ENCODE measurements at regions not wholly inside any gene's neighbourhood (a gene's known extent, or its start where the extent isn't known, plus 50 kb on each side); places are given as distances from the start of the nearest gene placed in this dataset.

DNA sequence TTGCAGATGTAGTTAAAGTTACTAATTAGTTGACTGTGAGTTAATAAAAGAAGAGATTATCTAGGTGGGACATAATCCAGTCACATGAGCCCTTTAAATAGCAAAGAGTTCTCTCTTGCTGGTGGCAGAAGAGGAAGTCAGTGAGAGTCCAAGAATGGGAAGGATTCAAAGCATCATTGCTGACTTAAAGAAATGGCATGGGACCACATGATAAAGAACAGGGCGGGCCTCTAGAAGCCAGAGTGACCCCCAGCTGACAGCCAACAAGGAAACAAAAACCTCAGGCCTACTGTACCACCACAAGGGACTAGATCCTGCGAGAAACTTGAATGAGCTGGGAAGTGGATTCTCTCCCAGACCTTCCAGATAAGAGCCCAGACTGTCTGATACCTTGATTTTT is 447.2 kb upstream of the CCDC54 start:
- TF ChIP-seq, protein P1, sequence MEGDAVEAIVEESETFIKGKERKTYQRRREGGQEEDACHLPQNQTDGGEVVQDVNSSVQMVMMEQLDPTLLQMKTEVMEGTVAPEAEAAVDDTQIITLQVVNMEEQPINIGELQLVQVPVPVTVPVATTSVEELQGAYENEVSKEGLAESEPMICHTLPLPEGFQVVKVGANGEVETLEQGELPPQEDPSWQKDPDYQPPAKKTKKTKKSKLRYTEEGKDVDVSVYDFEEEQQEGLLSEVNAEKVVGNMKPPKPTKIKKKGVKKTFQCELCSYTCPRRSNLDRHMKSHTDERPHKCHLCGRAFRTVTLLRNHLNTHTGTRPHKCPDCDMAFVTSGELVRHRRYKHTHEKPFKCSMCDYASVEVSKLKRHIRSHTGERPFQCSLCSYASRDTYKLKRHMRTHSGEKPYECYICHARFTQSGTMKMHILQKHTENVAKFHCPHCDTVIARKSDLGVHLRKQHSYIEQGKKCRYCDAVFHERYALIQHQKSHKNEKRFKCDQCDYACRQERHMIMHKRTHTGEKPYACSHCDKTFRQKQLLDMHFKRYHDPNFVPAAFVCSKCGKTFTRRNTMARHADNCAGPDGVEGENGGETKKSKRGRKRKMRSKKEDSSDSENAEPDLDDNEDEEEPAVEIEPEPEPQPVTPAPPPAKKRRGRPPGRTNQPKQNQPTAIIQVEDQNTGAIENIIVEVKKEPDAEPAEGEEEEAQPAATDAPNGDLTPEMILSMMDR (IDR thresholded peaks at IDR 0.05), result no peak
- TF ChIP-seq POLR2A (IDR thresholded peaks at IDR 0.05), result no peak
